Suprapubic skin (tissue), 4 donors: ENCODE measurements at regions not wholly inside any gene's neighbourhood (a gene's known extent, or its start where the extent isn't known, plus 50 kb on each side); places are given as distances from the start of the nearest gene placed in this dataset.

Experiments
- DNase-seq, 2 donors: peaks; one replicate each; pipeline ENCODE4 v3.0.0-alpha.2; 2019; ENCODE audit warnings: low spot score in 2 of 2
- H3K27ac ChIP-seq: fragments of 200-600 bp; sonication (generic); one replicate; pipeline ENCODE4 v1.5.1; 2019
- H3K27me3 ChIP-seq: fragments of 200-600 bp; sonication (generic); one replicate; pipeline ENCODE4 v1.5.1; 2019
- H3K36me3 ChIP-seq: fragments of 200-600 bp; sonication (generic); one replicate; pipeline ENCODE4 v1.5.1; 2019
- H3K4me1 ChIP-seq: fragments of 200-600 bp; sonication (generic); one replicate; pipeline ENCODE4 v1.5.1; 2019
- H3K4me3 ChIP-seq: fragments of 200-600 bp; sonication (generic); one replicate; pipeline ENCODE4 v1.5.1; 2019; ENCODE audit warnings: mild to moderate bottlenecking
- H3K9me3 ChIP-seq: fragments of 200-600 bp; sonication (generic); one replicate; pipeline ENCODE4 v1.5.1; 2019
- CTCF ChIP-seq, 2 donors: fragments of 200-600 bp in 1 of 2; fragments of 450-650 bp in 1 of 2; sonication (generic) in 1 of 2; IDR thresholded peaks; one replicate each; pipeline ENCODE4 v1.5.1; 2016 to 2019; ENCODE audit warnings: antibody characterized with exemption in 2 of 2, mild to moderate bottlenecking in 1 of 2, moderate library complexity in 1 of 2
- EP300 ChIP-seq: sonication (generic); formaldehyde crosslinking; IDR thresholded peaks from one replicate; pipeline ENCODE4 v1.6.1; 2017; ENCODE audit warnings: antibody characterized with exemption
- POLR2A ChIP-seq, 2 donors: fragments of 450-650 bp; IDR thresholded peaks; one replicate each; pipeline ENCODE4 v1.6.1; 2017; ENCODE audit warnings: antibody characterized with exemption in 2 of 2, mild to moderate bottlenecking in 2 of 2, moderate library complexity in 2 of 2
- POLR2AphosphoS5 ChIP-seq, 3 donors: sonication (generic); formaldehyde crosslinking; IDR thresholded peaks; one replicate each; pipeline ENCODE4 v1.6.1; 2017; ENCODE audit warnings: antibody characterized with exemption in 3 of 3
- WGBS: methylation state at CpG from one replicate; pipeline ENCODE4 v1.1.5; 2018; 5-methylcytosine and 5-hydroxymethylcytosine counted together

DNA sequence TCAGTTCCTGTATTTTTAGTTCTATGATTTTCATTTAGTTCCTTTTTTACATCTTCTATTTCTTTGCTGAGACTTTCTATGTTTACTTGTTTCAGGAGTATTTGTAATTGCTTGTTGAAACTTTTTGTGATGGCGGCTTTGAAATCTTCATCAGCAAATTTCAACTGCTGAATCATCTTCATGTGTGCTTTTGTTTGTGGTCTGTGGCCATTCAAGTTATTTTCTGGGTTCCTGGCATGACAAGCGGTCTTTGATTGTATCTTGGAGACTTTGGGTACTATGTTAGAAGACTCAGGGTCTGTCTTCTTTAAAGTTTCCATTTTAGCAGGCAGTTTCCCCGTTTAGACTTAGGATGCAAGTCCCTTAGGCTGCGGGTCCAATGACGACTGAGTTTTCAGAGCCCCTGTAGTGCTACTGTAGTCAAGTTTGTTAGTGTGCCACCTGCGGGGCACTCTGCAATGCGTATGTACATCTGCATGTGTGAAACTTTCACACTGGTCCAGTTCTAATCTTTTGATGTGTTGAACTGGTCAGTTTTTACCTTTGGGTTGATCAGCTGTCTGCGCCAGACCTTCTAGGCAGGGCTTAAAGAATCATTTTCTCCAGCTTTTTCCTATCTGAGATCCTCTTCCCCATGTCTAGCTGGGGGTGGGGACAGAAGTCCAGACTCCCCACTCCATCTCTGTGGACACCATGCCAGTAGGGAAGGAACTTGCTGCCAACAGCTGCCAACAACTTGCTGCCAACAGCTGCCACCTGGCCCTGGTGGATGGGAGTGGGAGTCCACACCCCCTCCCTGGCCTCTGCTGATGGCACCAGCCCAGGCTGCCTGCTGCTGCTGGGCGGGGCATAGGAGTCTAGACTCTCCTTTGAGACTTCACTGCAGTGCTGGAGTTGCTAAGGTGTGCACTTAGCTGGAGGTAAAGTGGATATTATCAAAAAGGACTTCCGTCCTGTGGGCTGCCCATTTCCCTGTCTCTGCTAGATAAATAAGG lies 190.9 kb downstream of the TJP1 start:
- DNase-seq, result no peak
- no peak for TF ChIP-seq CTCF (IDR thresholded peaks at IDR 0.05)
- TF ChIP-seq EP300, result no peak
- TF ChIP-seq POLR2A (IDR thresholded peaks at IDR 0.05), result no peak
- TF ChIP-seq POLR2AphosphoS5 (IDR thresholded peaks at IDR 0.05), result no peak
- peaks cover 4% of the 10 kb centered on the region for H3K27me3 ChIP-seq
- H3K27ac ChIP-seq, result no peak overlapping the region
- H3K4me3 ChIP-seq, result no peak overlapping the region
- 68% methylated on average over 9 of the region's 10 CpGs for WGBS
- no peaks in the 10 kb centered on the region for H3K9me3 ChIP-seq
- no peaks in the 10 kb centered on the region for H3K4me1 ChIP-seq
- no peaks in the 10 kb centered on the region for H3K36me3 ChIP-seq

GRCh38 chr15:29624271-29624670 lies 198.0 kb downstream of the TJP1 start:
- H3K9me3 ChIP-seq, result no peaks in the 10 kb centered on the region
- no peak overlapping the region for H3K27ac ChIP-seq
- no peak overlapping the region for H3K4me3 ChIP-seq
- no peaks in the 10 kb centered on the region for H3K4me1 ChIP-seq
- WGBS, result 88% methylated on average over 8 of the region's 8 CpGs
- DNase-seq, result no peak
- TF ChIP-seq POLR2AphosphoS5 (IDR thresholded peaks at IDR 0.05) (no peak), POLR2A (IDR thresholded peaks at IDR 0.05) (no peak), EP300 (no peak), CTCF (IDR thresholded peaks at IDR 0.05) (no peak)
- H3K27me3 ChIP-seq, result peaks cover 3% of the 10 kb centered on the region
- H3K36me3 ChIP-seq, result no peaks in the 10 kb centered on the region

DNA sequence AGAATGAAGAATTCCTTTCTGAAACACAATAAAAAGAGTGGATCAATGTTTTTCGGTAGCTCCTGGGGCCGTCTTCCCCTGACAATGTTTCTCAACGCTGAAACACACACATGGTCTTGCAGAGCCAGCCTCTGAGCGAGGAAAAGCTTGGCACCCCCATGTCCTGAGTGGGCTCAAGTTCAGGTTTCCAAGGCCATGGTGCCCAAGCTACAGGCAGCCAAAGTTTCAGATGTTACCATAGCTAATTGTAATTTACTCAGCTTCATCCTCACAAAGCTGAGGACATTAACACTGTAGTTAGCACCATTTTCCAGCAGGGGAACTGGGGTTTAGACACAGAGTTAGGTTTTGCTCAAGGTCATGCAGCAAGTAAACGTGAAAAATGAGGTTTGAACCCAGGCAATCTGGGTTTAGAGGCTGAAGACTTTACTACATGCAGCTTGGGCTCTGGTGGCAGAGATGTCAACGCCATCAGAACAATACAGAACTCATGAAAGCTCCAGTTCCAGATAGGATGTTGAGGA lies 199.1 kb downstream of the TJP1 start:
- Histone ChIP-seq H3K4me1 (no peaks in the 10 kb centered on the region), H3K27ac (no peak overlapping the region), H3K27me3 (peaks cover 3% of the 10 kb centered on the region), H3K9me3 (no peaks in the 10 kb centered on the region), H3K4me3 (no peak overlapping the region), H3K36me3 (no peaks in the 10 kb centered on the region)
- no peak for DNase-seq
- TF ChIP-seq POLR2A (IDR thresholded peaks at IDR 0.05) (no peak), CTCF (IDR thresholded peaks at IDR 0.05) (no peak), EP300 (no peak)
- WGBS, result 70% methylated on average over 6 of the region's 6 CpGs

DNA sequence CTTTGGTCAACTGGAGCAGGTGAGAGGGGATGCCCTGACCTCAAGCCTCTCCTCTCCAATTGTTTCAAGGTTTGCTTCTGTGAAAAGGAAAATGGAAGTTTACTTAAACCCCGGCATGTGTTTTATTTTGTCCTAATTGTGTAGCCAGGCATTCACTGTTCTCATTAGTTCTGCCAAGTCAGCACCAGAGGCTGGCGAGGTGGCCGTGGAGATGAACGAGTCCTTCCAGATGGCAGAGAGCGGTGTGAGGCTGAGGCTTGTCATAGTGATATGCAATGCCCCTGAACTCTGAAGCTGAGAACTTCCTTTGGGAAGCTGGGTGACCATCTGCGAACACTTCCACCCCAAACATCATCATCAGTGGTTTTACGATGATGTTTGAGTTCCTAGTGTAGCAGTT lies 199.6 kb downstream of the TJP1 start:
- Histone ChIP-seq H3K27me3 (peaks cover 3% of the 10 kb centered on the region), H3K36me3 (no peaks in the 10 kb centered on the region), H3K9me3 (no peaks in the 10 kb centered on the region), H3K4me1 (no peaks in the 10 kb centered on the region), H3K4me3 (no peak overlapping the region), H3K27ac (no peak overlapping the region)
- DNase-seq, result no peak
- 77% methylated on average over 7 of the region's 7 CpGs for WGBS
- TF ChIP-seq CTCF (IDR thresholded peaks at IDR 0.05), result no peak
- no peak for TF ChIP-seq POLR2A (IDR thresholded peaks at IDR 0.05)
- TF ChIP-seq POLR2AphosphoS5 (IDR thresholded peaks at IDR 0.05), result no peak
- no peak for TF ChIP-seq EP300

- no peak for DNase-seq
- no peak for TF ChIP-seq POLR2AphosphoS5 (IDR thresholded peaks at IDR 0.05)
- TF ChIP-seq POLR2A (IDR thresholded peaks at IDR 0.05), result no peak
- TF ChIP-seq EP300, result no peak
- no peak for TF ChIP-seq CTCF (IDR thresholded peaks at IDR 0.05)
- no peaks in the 10 kb centered on the region for H3K9me3 ChIP-seq
- peaks cover 3% of the 10 kb centered on the region for H3K27me3 ChIP-seq
- H3K4me3 ChIP-seq, result no peak overlapping the region
- no peaks in the 10 kb centered on the region for H3K4me1 ChIP-seq
- H3K27ac ChIP-seq, result no peak overlapping the region
- H3K36me3 ChIP-seq, result no peaks in the 10 kb centered on the region
- WGBS, result 87% methylated on average over 5 of the region's 5 CpGs
Observed at GRCh38 chr15:29621616-29622015, 200.7 kb downstream of the TJP1 start.
